SK-N-SH treated with all-trans-retinoic acid at 6 μM for 48 hours (cell line): ENCODE measurements at regions not wholly inside any gene's neighbourhood (a gene's known extent, or its start where the extent isn't known, plus 50 kb on each side); places are given as distances from the start of the nearest gene placed in this dataset.

ENCODE experiments used
- ATAC-seq: fragments of 200-7000 bp; cut with Tn5 transposase; 3 replicates; pipeline ENCODE4 v1.9.1; 2020; ENCODE audit warnings: mild to moderate bottlenecking, moderate library complexity
- ARNTL ChIP-seq: fragments of 450-650 bp; formaldehyde crosslinking; IDR thresholded peaks from 2 replicates; pipeline ENCODE4 v1.5.0; 2020; ENCODE audit warnings: low read depth, mild to moderate bottlenecking, moderate library complexity, borderline replicate concordance
- CSRNP3 ChIP-seq: fragments of 250-450 bp; sonication (Bioruptor Pico); IDR thresholded peaks from 2 replicates; pipeline ENCODE4 v1.5.1; 2021; ENCODE audit warnings: mild to moderate bottlenecking, moderate library complexity
- ISL1 ChIP-seq: fragments of 250-450 bp; sonication (Bioruptor Pico); IDR thresholded peaks from 2 replicates; pipeline ENCODE4 v2.1.2; 2022; ENCODE audit warnings: mild to moderate bottlenecking, moderate library complexity
- OSR1 ChIP-seq: fragments of 250-450 bp; sonication (Bioruptor Pico); IDR thresholded peaks from 2 replicates; pipeline ENCODE4 v1.8.0; 2022; ENCODE audit warnings: moderate library complexity, mild to moderate bottlenecking, inconsistent platforms
- RARB ChIP-seq: fragments of 250-450 bp; sonication (Bioruptor Pico); IDR thresholded peaks from 2 replicates; pipeline ENCODE4 v1.8.0; 2021; ENCODE audit warnings: mild to moderate bottlenecking, moderate library complexity
- SNAI2 ChIP-seq: fragments of 250-450 bp; sonication (Bioruptor Pico); IDR thresholded peaks from 2 replicates; pipeline ENCODE4 v1.5.0; 2020; ENCODE audit warnings: mild to moderate bottlenecking, moderate library complexity
- TCF4 ChIP-seq: fragments of 250-450 bp; sonication (Bioruptor Pico); IDR thresholded peaks from 2 replicates; pipeline ENCODE4 v1.8.0; 2021; ENCODE audit warnings: mild to moderate bottlenecking, moderate library complexity, borderline replicate concordance
- TSHZ2 ChIP-seq: fragments of 250-450 bp; sonication (Bioruptor Pico); IDR thresholded peaks from 2 replicates; pipeline ENCODE4 v1.5.0; 2020; ENCODE audit warnings: mild to moderate bottlenecking, moderate library complexity
- ZC3H10 ChIP-seq: fragments of 250-450 bp; sonication (Bioruptor Pico); IDR thresholded peaks from 2 replicates; pipeline ENCODE4 v1.5.1; 2021; ENCODE audit warnings: mild to moderate bottlenecking, moderate library complexity
- ZFP3 ChIP-seq: fragments of 250-450 bp; sonication (Bioruptor Pico); IDR thresholded peaks from 2 replicates; pipeline ENCODE4 v1.5.0; 2020; ENCODE audit warnings: mild to moderate bottlenecking, moderate library complexity
- ZNF565 ChIP-seq: fragments of 450-650 bp; formaldehyde crosslinking; conservative IDR thresholded peaks from 2 replicates; pipeline ENCODE4 v1.5.0; 2020; ENCODE audit warnings: low read depth, mild to moderate bottlenecking, moderate library complexity
- ZNF70 ChIP-seq: fragments of 450-650 bp; formaldehyde crosslinking; IDR thresholded peaks from 2 replicates; pipeline ENCODE4 v1.5.0; 2020; ENCODE audit warnings: mild to moderate bottlenecking, moderate library complexity
- ZNF8 ChIP-seq: fragments of 450-650 bp; formaldehyde crosslinking; IDR thresholded peaks from 2 replicates; pipeline ENCODE4 v1.5.0; 2020; ENCODE audit warnings: mild to moderate bottlenecking, moderate library complexity
- TF ChIP-seq, protein P1 (sequence below): fragments of 250-450 bp; sonication (Bioruptor Pico); IDR thresholded peaks from 2 replicates; pipeline ENCODE4 v1.8.0; 2021; ENCODE audit warnings: low read depth, mild to moderate bottlenecking, moderate library complexity, borderline replicate concordance
- TF ChIP-seq, protein P2 (sequence below): fragments of 250-450 bp; sonication (Bioruptor Pico); IDR thresholded peaks from 2 replicates; pipeline ENCODE4 v1.8.0; 2020; ENCODE audit warnings: mild to moderate bottlenecking, moderate library complexity, borderline replicate concordance
- TF ChIP-seq, protein P3 (sequence below): fragments of 250-450 bp; sonication (Bioruptor Pico); IDR thresholded peaks from 2 replicates; pipeline ENCODE4 v1.5.1; 2020; ENCODE audit warnings: low read depth, mild to moderate bottlenecking, moderate library complexity

- TF ChIP-seq TSHZ2 (CRISPR knock-in tag) (no peak), RARB (CRISPR knock-in tag) (no peak), ZFP3 (CRISPR knock-in tag) (no peak), ZC3H10 (no peak), TCF4 (CRISPR knock-in tag) (no peak), ISL1 (no peak), ZNF8 (CRISPR knock-in tag) (no peak), ZNF70 (no peak)
- TF ChIP-seq, protein P1, sequence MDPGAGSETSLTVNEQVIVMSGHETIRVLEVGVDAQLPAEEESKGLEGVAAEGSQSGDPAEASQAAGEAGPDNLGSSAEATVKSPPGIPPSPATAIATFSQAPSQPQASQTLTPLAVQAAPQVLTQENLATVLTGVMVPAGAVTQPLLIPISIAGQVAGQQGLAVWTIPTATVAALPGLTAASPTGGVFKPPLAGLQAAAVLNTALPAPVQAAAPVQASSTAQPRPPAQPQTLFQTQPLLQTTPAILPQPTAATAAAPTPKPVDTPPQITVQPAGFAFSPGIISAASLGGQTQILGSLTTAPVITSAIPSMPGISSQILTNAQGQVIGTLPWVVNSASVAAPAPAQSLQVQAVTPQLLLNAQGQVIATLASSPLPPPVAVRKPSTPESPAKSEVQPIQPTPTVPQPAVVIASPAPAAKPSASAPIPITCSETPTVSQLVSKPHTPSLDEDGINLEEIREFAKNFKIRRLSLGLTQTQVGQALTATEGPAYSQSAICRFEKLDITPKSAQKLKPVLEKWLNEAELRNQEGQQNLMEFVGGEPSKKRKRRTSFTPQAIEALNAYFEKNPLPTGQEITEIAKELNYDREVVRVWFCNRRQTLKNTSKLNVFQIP (CRISPR knock-in tag), result no peak
These were observed 155.0 kb downstream of the OPN5 start for GRCh38 chr6:47936820-47937219.

DNA sequence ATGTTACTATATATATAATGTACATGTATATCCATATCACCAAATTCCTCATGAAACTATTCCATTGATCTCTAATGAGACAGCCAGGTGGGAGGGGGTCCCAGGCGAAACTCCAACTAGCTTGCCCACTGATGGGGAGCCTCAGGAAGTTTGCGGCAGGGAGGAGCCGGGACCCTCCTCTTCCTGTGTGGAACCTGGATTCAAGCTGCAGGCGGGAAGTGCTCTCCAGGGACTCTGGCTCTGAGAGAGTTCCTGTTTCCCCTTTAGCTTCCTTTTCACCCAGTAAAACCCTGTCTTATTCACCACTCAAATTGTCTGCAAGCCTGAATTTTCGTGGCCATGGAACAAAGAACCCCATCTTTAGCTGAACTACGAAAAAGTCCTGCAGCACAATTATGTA is 152.2 kb downstream of the OPN5 start:
- TF ChIP-seq, protein P2, sequence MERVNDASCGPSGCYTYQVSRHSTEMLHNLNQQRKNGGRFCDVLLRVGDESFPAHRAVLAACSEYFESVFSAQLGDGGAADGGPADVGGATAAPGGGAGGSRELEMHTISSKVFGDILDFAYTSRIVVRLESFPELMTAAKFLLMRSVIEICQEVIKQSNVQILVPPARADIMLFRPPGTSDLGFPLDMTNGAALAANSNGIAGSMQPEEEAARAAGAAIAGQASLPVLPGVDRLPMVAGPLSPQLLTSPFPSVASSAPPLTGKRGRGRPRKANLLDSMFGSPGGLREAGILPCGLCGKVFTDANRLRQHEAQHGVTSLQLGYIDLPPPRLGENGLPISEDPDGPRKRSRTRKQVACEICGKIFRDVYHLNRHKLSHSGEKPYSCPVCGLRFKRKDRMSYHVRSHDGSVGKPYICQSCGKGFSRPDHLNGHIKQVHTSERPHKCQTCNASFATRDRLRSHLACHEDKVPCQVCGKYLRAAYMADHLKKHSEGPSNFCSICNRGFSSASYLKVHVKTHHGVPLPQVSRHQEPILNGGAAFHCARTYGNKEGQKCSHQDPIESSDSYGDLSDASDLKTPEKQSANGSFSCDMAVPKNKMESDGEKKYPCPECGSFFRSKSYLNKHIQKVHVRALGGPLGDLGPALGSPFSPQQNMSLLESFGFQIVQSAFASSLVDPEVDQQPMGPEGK (CRISPR knock-in tag), result no peak
- TF ChIP-seq TCF4 (CRISPR knock-in tag) (no peak), RARB (CRISPR knock-in tag) (no peak), TSHZ2 (CRISPR knock-in tag) (no peak), ZNF565 (CRISPR knock-in tag) (no peak), OSR1 (CRISPR knock-in tag) (no peak), ISL1 (no peak)
- ATAC-seq, result no peak

More at GRCh38 chr6:47936820-47937219, 155.0 kb downstream of the OPN5 start:
- ATAC-seq, result no peak

- TF ChIP-seq, protein P3, sequence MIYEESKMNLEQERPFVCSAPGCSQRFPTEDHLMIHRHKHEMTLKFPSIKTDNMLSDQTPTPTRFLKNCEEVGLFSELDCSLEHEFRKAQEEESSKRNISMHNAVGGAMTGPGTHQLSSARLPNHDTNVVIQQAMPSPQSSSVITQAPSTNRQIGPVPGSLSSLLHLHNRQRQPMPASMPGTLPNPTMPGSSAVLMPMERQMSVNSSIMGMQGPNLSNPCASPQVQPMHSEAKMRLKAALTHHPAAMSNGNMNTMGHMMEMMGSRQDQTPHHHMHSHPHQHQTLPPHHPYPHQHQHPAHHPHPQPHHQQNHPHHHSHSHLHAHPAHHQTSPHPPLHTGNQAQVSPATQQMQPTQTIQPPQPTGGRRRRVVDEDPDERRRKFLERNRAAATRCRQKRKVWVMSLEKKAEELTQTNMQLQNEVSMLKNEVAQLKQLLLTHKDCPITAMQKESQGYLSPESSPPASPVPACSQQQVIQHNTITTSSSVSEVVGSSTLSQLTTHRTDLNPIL (CRISPR knock-in tag), result no peak
- TF ChIP-seq SNAI2 (CRISPR knock-in tag), result no peak
- no peak for TF ChIP-seq ZNF8 (CRISPR knock-in tag)
- TF ChIP-seq ARNTL (CRISPR knock-in tag), result no peak
- TF ChIP-seq CSRNP3 (CRISPR knock-in tag), result no peak
- TF ChIP-seq RARB (CRISPR knock-in tag), result no peak
- TF ChIP-seq, protein P2 (CRISPR knock-in tag), result no peak
- no peak for TF ChIP-seq TCF4 (CRISPR knock-in tag)
- no peak for TF ChIP-seq ZNF565 (CRISPR knock-in tag)
- no peak for TF ChIP-seq ISL1
- no peak for ATAC-seq
These were observed 150.7 kb downstream of the OPN5 start for GRCh38 chr6:47932575-47932974.
